H1 (cell line): ENCODE measurements at regions not wholly inside any gene's neighbourhood (a gene's known extent, or its start where the extent isn't known, plus 50 kb on each side); places are given as distances from the start of the nearest gene placed in this dataset.
A peak's percentile ranks its signal among the peaks of the same experiment; 100 is the strongest.
"Not testable (repeated sequence)": the region's sequence is repeated elsewhere in the genome, so short reads cannot be mapped to it uniquely, and the experiment has no call there.

Experiments
- CTCF ChIA-PET: fragments of 300-600 bp; sonication (Branson Sonifier 250); formaldehyde crosslinking; loops from one replicate; lab custom pipeline; 2021; ENCODE audit not compliant: partially characterized antibody; lab: Charles Lee
- POLR2A ChIA-PET: fragments of 300-600 bp; sonication (Branson Sonifier 250); formaldehyde crosslinking; loops from one replicate; lab custom pipeline; 2021; ENCODE audit warnings: inconsistent platforms; ENCODE audit not compliant: partially characterized antibody; lab: Charles Lee
- DNase-seq, 2 experiments: peaks; one replicate each; pipeline versions ENCODE4 v3.0.0 to v3.0.0-alpha.2; 2010 to 2022; ENCODE audit warnings: low spot score in 2 of 2, low read depth in 1 of 2, mixed read lengths in 1 of 2
- FAIRE-seq: peaks from 2 replicates; lab custom pipeline; 2011; peaks lifted over from hg19 to GRCh38; lab: Jason Lieb, UNC
- H2AFZ ChIP-seq: 2 replicates; pipeline ENCODE4 v1.8.1; 2012; ENCODE audit warnings: low read length, inconsistent platforms
- H2AK5ac ChIP-seq: 2 replicates; pipeline ENCODE4 v1.6.1; 2013; ENCODE audit warnings: low read depth, low read length
- H2BK120ac ChIP-seq: replicated peaks from 2 replicates; pipeline ENCODE3; 2013; ENCODE audit warnings: low read depth, low read length, inconsistent platforms
- H2BK12ac ChIP-seq: 2 replicates; pipeline ENCODE4 v1.6.1; 2013; ENCODE audit warnings: low read depth, low read length
- H2BK15ac ChIP-seq: 2 replicates; pipeline ENCODE4 v1.6.1; 2013; ENCODE audit warnings: low read length
- H2BK20ac ChIP-seq: 2 replicates; pipeline ENCODE4 v1.6.1; 2013; ENCODE audit warnings: low read length
- H2BK5ac ChIP-seq: 2 replicates; pipeline ENCODE4 v1.6.1; 2013; ENCODE audit warnings: low read depth, low read length
- H3K14ac ChIP-seq: 2 replicates; pipeline ENCODE4 v1.6.1; 2013; ENCODE audit warnings: inconsistent platforms; ENCODE audit not compliant: insufficient read length
- H3K18ac ChIP-seq: 2 replicates; pipeline ENCODE4 v1.6.1; 2013; ENCODE audit warnings: low read length; ENCODE audit errors: extremely low read depth
- H3K23ac ChIP-seq: 2 replicates; pipeline ENCODE4 v1.6.1; 2013; ENCODE audit warnings: inconsistent platforms; ENCODE audit not compliant: insufficient read length
- H3K23me2 ChIP-seq: 2 replicates; pipeline ENCODE4 v1.6.1; 2013; ENCODE audit warnings: low read depth, low read length
- H3K27ac ChIP-seq: 2 replicates; pipeline ENCODE4 v1.6.1; 2011; ENCODE audit warnings: low read depth, low read length, inconsistent platforms
- H3K27me3 ChIP-seq, 4 experiments: replicated peaks in 1 of 4; 1 replicate in 1 of 4; 2 replicates in 3 of 4; pipeline versions ENCODE4 v1.6.1 to v1.8.1; 2011 to 2013; ENCODE audit warnings: low read length in 3 of 4, mild to moderate bottlenecking in 3 of 4, inconsistent platforms in 2 of 4, mixed read lengths in 2 of 4, moderate library complexity in 1 of 4; ENCODE audit not compliant: control insufficient read depth in 3 of 4, insufficient read depth in 3 of 4; ENCODE audit errors: extremely low read depth in 1 of 4
- H3K36me3 ChIP-seq, 4 experiments: 2 replicates each; pipeline versions ENCODE4 v1.6.1 to v1.8.1; 2011 to 2013; ENCODE audit warnings: mild to moderate bottlenecking in 4 of 4, low read length in 3 of 4, moderate library complexity in 2 of 4, control low read depth in 1 of 4, inconsistent platforms in 1 of 4; ENCODE audit not compliant: insufficient read depth in 4 of 4, control insufficient read depth in 2 of 4
- H3K4ac ChIP-seq: replicated peaks from 2 replicates; pipeline ENCODE3; 2013; ENCODE audit warnings: low read length, low read depth, mixed read lengths, inconsistent platforms; ENCODE audit not compliant: insufficient read length
- H3K4me1 ChIP-seq, 4 experiments: replicated peaks in 1 of 4; 1 replicate in 1 of 4; 2 replicates in 3 of 4; pipeline versions ENCODE4 v1.6.1 to v1.8.1; 2011 to 2013; ENCODE audit warnings: low read length in 3 of 4, inconsistent platforms in 2 of 4, mixed read lengths in 1 of 4; ENCODE audit not compliant: insufficient read depth in 4 of 4, control insufficient read depth in 3 of 4
- H3K4me2 ChIP-seq, 2 experiments: 2 replicates each; pipeline versions ENCODE4 v1.6.1 to v1.8.1; 2011 to 2013; ENCODE audit warnings: low read depth in 2 of 2, low read length in 2 of 2, control low read depth in 1 of 2, inconsistent platforms in 1 of 2, mild to moderate bottlenecking in 1 of 2; ENCODE audit not compliant: insufficient read depth in 1 of 2
- H3K4me3 ChIP-seq, 4 experiments: fragments of 200-600, 300-600 bp in 1 of 4; sonication (generic), shearing (Covaris generic), sonication (Bioruptor Twin) in 1 of 4; 2 replicates each; pipeline versions ENCODE4 v1.5.1 to v1.8.1; 2011 to 2016; ENCODE audit warnings: low read length in 4 of 4, low read depth in 3 of 4, control low read depth in 2 of 4, inconsistent platforms in 2 of 4, mild to moderate bottlenecking in 2 of 4, mixed read lengths in 1 of 4, moderate library complexity in 1 of 4; ENCODE audit not compliant: insufficient read depth in 2 of 4; ENCODE audit errors: extremely low read depth in 1 of 4
- H3K56ac ChIP-seq: replicated peaks from 2 replicates; pipeline ENCODE3; 2013; ENCODE audit warnings: low read depth, mild to moderate bottlenecking, mixed read lengths, low read length, inconsistent platforms; ENCODE audit not compliant: insufficient read length
- H3K79me1 ChIP-seq: 2 replicates; pipeline ENCODE4 v1.6.1; 2013; ENCODE audit warnings: low read depth, low read length, control low read depth
- H3K79me2 ChIP-seq, 2 experiments: 2 replicates each; pipeline versions ENCODE4 v1.6.1 to v1.8.1; 2012 to 2013; ENCODE audit warnings: low read length in 2 of 2, mild to moderate bottlenecking in 2 of 2, inconsistent platforms in 1 of 2; ENCODE audit not compliant: insufficient read depth in 2 of 2, control insufficient read depth in 1 of 2
- H3K9ac ChIP-seq, 4 experiments: replicated peaks in 1 of 4; 1 replicate in 1 of 4; 2 replicates in 3 of 4; pipeline versions ENCODE4 v1.6.1 to v1.8.1; 2011 to 2013; ENCODE audit warnings: low read depth in 3 of 4, low read length in 3 of 4, control low read depth in 2 of 4, mild to moderate bottlenecking in 2 of 4, moderate library complexity in 2 of 4, inconsistent platforms in 1 of 4; ENCODE audit errors: extremely low read depth in 1 of 4
- H3K9me3 ChIP-seq, 2 experiments: 2 replicates each; pipeline versions ENCODE4 v1.6.1 to v1.8.1; 2012 to 2013; ENCODE audit warnings: mild to moderate bottlenecking in 2 of 2, moderate library complexity in 2 of 2, control low read depth in 1 of 2, inconsistent platforms in 1 of 2, low read depth in 1 of 2, low read length in 1 of 2, mixed read lengths in 1 of 2; ENCODE audit not compliant: insufficient read depth in 2 of 2
- H4K20me1 ChIP-seq, 2 experiments: replicated peaks in 1 of 2; 2 replicates each; pipeline versions ENCODE3 to v1.8.1; 2011 to 2013; ENCODE audit warnings: inconsistent platforms in 2 of 2, low read length in 2 of 2, mild to moderate bottlenecking in 1 of 2; ENCODE audit not compliant: insufficient read depth in 2 of 2, control insufficient read depth in 1 of 2
- H4K5ac ChIP-seq: 2 replicates; pipeline ENCODE4 v1.6.1; 2013; ENCODE audit warnings: low read length, low read depth, mixed read lengths, inconsistent platforms; ENCODE audit not compliant: insufficient read length
- H4K8ac ChIP-seq: 2 replicates; pipeline ENCODE4 v1.8.0; 2013; ENCODE audit warnings: mild to moderate bottlenecking, moderate library complexity, low read length, inconsistent platforms; ENCODE audit not compliant: insufficient read depth; ENCODE audit errors: extremely low read depth
- H4K91ac ChIP-seq: replicated peaks from 2 replicates; pipeline ENCODE3; 2013; ENCODE audit warnings: low read length, mixed read lengths, inconsistent platforms; ENCODE audit not compliant: insufficient read length
- WGBS, 2 experiments: shearing (Covaris generic) in 1 of 2; methylation state at CpG; one replicate each; pipeline versions ENCODE4 v1.1.6 to v1.1.7; 2013 to 2015; ENCODE audit warnings: low lambda C conversion rate in 2 of 2, mixed read lengths in 2 of 2, inconsistent platforms in 1 of 2, low coverage in 1 of 2, missing lambda C conversion rate in 1 of 2; ENCODE audit not compliant: insufficient replicate concordance in 2 of 2, insufficient coverage in 1 of 2, insufficient read length in 1 of 2; ENCODE audit errors: extremely low coverage in 1 of 2, missing lambda C conversion rate in 1 of 2; 5-methylcytosine and 5-hydroxymethylcytosine counted together

DNA sequence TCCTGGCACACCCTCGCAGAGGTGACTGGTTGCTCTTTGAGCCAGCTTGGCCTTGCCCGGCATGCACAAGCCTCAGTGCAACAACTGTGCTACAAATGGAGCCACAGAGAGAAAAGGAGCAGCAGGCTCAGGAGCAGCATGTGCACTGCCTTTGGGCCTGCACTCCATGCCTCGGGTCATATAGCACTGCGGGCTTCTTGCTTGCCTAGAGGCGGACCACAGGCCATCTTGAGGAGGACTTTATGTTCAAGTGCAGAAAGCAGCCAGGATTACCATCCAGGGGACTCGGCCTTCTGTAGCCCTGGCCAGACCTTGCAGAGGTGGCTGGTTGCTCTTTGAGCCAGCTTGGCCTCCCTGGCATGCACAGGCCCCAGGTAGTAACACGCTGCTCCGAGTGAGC lies 62.7 kb downstream of the POTEE start:
- H3K27ac ChIP-seq, H2BK15ac ChIP-seq, H3K9me3 ChIP-seq, H3K4me2 ChIP-seq, CTCF ChIA-PET, H3K56ac ChIP-seq, H3K27me3 ChIP-seq, H4K20me1 ChIP-seq, H2AFZ ChIP-seq, H2BK20ac ChIP-seq, H2BK12ac ChIP-seq, H4K91ac ChIP-seq, H2BK5ac ChIP-seq, H3K9ac ChIP-seq, H3K4me3 ChIP-seq, H3K23me2 ChIP-seq, H3K14ac ChIP-seq, H3K4me1 ChIP-seq, POLR2A ChIA-PET, H3K18ac ChIP-seq, H3K79me1 ChIP-seq, H2BK120ac ChIP-seq, FAIRE-seq, H4K5ac ChIP-seq, H3K4ac ChIP-seq, H3K23ac ChIP-seq, H3K36me3 ChIP-seq, H3K79me2 ChIP-seq, H4K8ac ChIP-seq, H2AK5ac ChIP-seq: not testable (repeated sequence)
- peak in 1 of 2 experiments; percentile 46 for DNase-seq
- WGBS, 2 experiments = 84% methylated on average over 8 of the region's 8 CpGs; no CpG with 5 or more reads in 1 of the 2 experiments

DNA sequence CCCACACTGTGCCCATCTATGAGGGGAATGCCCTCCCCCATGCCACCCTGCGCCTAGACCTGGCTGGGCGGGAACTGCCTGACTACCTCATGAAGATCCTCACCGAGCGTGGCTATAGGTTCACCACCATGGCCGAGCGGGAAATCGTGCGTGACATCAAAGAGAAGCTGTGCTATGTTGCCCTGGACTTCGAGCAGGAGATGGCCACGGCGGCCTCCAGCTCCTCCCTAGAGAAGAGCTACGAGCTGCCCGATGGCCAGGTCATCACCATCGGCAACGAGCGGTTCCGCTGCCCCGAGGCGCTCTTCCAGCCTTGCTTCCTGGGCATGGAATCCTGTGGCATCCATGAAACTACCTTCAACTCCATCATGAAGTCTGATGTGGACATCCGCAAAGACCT lies 54.7 kb downstream of the POTEE start:
- H3K9me3 ChIP-seq, H2BK120ac ChIP-seq, H3K4me3 ChIP-seq, H2AK5ac ChIP-seq, H2BK5ac ChIP-seq, DNase-seq, H3K36me3 ChIP-seq, H2BK20ac ChIP-seq, H3K4me2 ChIP-seq, H3K4me1 ChIP-seq, H4K91ac ChIP-seq, H4K20me1 ChIP-seq, H2AFZ ChIP-seq, H3K23ac ChIP-seq, H3K79me2 ChIP-seq, H4K8ac ChIP-seq, H3K79me1 ChIP-seq, CTCF ChIA-PET, H4K5ac ChIP-seq, H3K14ac ChIP-seq, H3K4ac ChIP-seq, H3K18ac ChIP-seq, H3K56ac ChIP-seq, FAIRE-seq, POLR2A ChIA-PET, H3K27me3 ChIP-seq, H3K27ac ChIP-seq, H2BK12ac ChIP-seq, H3K9ac ChIP-seq, H2BK15ac ChIP-seq, H3K23me2 ChIP-seq: not testable (repeated sequence)
- WGBS, 2 experiments = 96% methylated on average over 11 of the region's 20 CpGs; no CpG with 5 or more reads in 1 of the 2 experiments
